Brain microvascular endothelial cell (primary cell): ENCODE measurements at regions not wholly inside any gene's neighbourhood (a gene's known extent, or its start where the extent isn't known, plus 50 kb on each side); places are given as distances from the start of the nearest gene placed in this dataset.

Experiments used
- DNase-seq: peaks from one replicate; pipeline ENCODE4 v3.0.0-alpha.2; 2020
- H3K27ac ChIP-seq: fragments of 250-450 bp; sonication (Bioruptor Pico); 2 replicates; pipeline ENCODE4 v1.5.1; 2020; ENCODE audit warnings: mild to moderate bottlenecking, moderate library complexity
- H3K27me3 ChIP-seq: fragments of 250-450 bp; sonication (Bioruptor Pico); replicated peaks from 2 replicates; pipeline ENCODE4 v1.5.1; 2020; ENCODE audit warnings: mild to moderate bottlenecking
- H3K36me3 ChIP-seq: fragments of 250-450 bp; sonication (Bioruptor Pico); replicated peaks from 2 replicates; pipeline ENCODE4 v1.5.1; 2020; ENCODE audit warnings: mild to moderate bottlenecking
- H3K4me3 ChIP-seq: 2 replicates; pipeline ENCODE4 v1.5.1; 2011; ENCODE audit warnings: low read depth, mild to moderate bottlenecking, control low read depth, low read length, moderate library complexity
- in situ Hi-C: cut with HindIII; loops from 2 replicates; pipeline ENCODE4 v1.10.0; 2017; ENCODE audit warnings: low sequenced_read_pairs, low pct_ligation_motif_present
- TF ChIP-seq, protein P1 (sequence below): IDR thresholded peaks from 2 replicates; pipeline ENCODE4 v1.5.1; 2011; ENCODE audit warnings: low read depth, mild to moderate bottlenecking, moderate library complexity, low read length, control low read depth, inconsistent platforms; ENCODE audit errors: missing control alignments

- H3K27ac ChIP-seq, result no peak overlapping the region
- H3K36me3 ChIP-seq, result no peaks in the 10 kb centered on the region
- in situ Hi-C loops, result no loop called here
- H3K4me3 ChIP-seq, result no peak overlapping the region
- no peaks in the 10 kb centered on the region for H3K27me3 ChIP-seq
- TF ChIP-seq, protein P1, sequence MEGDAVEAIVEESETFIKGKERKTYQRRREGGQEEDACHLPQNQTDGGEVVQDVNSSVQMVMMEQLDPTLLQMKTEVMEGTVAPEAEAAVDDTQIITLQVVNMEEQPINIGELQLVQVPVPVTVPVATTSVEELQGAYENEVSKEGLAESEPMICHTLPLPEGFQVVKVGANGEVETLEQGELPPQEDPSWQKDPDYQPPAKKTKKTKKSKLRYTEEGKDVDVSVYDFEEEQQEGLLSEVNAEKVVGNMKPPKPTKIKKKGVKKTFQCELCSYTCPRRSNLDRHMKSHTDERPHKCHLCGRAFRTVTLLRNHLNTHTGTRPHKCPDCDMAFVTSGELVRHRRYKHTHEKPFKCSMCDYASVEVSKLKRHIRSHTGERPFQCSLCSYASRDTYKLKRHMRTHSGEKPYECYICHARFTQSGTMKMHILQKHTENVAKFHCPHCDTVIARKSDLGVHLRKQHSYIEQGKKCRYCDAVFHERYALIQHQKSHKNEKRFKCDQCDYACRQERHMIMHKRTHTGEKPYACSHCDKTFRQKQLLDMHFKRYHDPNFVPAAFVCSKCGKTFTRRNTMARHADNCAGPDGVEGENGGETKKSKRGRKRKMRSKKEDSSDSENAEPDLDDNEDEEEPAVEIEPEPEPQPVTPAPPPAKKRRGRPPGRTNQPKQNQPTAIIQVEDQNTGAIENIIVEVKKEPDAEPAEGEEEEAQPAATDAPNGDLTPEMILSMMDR, result no peak
- DNase-seq, result no peak
These were observed 109.5 kb upstream of the SDK1 start for GRCh38 chr7:3191548-3191947.

GRCh38 chr7:3192669-3193068 is 108.4 kb upstream of the SDK1 start:
- H3K4me3 ChIP-seq, result no peak overlapping the region
- no peaks in the 10 kb centered on the region for H3K36me3 ChIP-seq
- DNase-seq, result no peak
- no peak overlapping the region for H3K27ac ChIP-seq
- in situ Hi-C loops, result no loop called here
- TF ChIP-seq, protein P1, result no peak
- no peaks in the 10 kb centered on the region for H3K27me3 ChIP-seq

GRCh38 chr7:3193379-3194120 is 107.5 kb upstream of the SDK1 start:
- TF ChIP-seq, protein P1, result no peak
- DNase-seq, result no peak
- in situ Hi-C loops, result no loop called here
- Histone ChIP-seq H3K27me3 (no peaks in the 10 kb centered on the region), H3K4me3 (no peak overlapping the region), H3K36me3 (no peaks in the 10 kb centered on the region), H3K27ac (peak overlapping the region; percentile 91)

GRCh38 chr7:3194501-3195141 is 106.4 kb upstream of the SDK1 start:
- H3K4me3 ChIP-seq, result peak overlapping the region; percentile 9
- peak overlapping the region; percentile 91 for H3K27ac ChIP-seq
- in situ Hi-C loops, result no loop called here
- DNase-seq, result peak; percentile 97
- no peaks in the 10 kb centered on the region for H3K36me3 ChIP-seq
- TF ChIP-seq, protein P1, result peak; percentile 67
- no peaks in the 10 kb centered on the region for H3K27me3 ChIP-seq

- in situ Hi-C loops, result no loop called here
- H3K27me3 ChIP-seq, result no peaks in the 10 kb centered on the region
- H3K36me3 ChIP-seq, result no peaks in the 10 kb centered on the region
- H3K27ac ChIP-seq, result peak overlapping the region; percentile 91
- TF ChIP-seq, protein P1, result no peak
- H3K4me3 ChIP-seq, result no peak overlapping the region
- DNase-seq, result no peak
These were observed 105.9 kb upstream of the SDK1 start for GRCh38 chr7:3195160-3195559.
